K562 (cell line): ENCODE measurements at regions not wholly inside any gene's neighbourhood (a gene's known extent, or its start where the extent isn't known, plus 50 kb on each side); places are given as distances from the start of the nearest gene placed in this dataset.

Experiments
- ATAC-seq: fragments of 200-7000 bp; cut with Tn5 transposase; 3 replicates; pipeline ENCODE4 v1.9.1; 2020; ENCODE audit warnings: moderate library complexity
- BruUV-seq: library from RNA; stranded (reverse); fragments of 400-500 nt; replicated peaks from 2 replicates; lab custom pipeline; 2021; lab: Mats Ljungman, UMichigan
- CTCF ChIA-PET: fragments of 300-600 bp; formaldehyde crosslinking; extraction: SDS; loops from one replicate; lab custom pipeline; 2021; ENCODE audit warnings: low intra/inter-chr PET ratio; lab: Yijun Ruan, JAX
- POLR2A ChIA-PET: fragments of 300-600, 350-650 bp; sonication (Branson Sonifier 250); formaldehyde crosslinking; extraction: SDS; loops from one replicate; lab custom pipeline; 2021; ENCODE audit warnings: antibody characterized with exemption, inconsistent platforms; lab: Yijun Ruan, JAX
- DNase-seq, 4 experiments: peaks; one replicate each; pipeline versions ENCODE4 v3.0.0 to v3.0.0-alpha.2; 2011 to 2018; ENCODE audit warnings: low spot score in 3 of 4, mixed read lengths in 3 of 4; ENCODE audit errors: extremely low read depth in 1 of 4
- FAIRE-seq: peaks from 2 replicates; lab custom pipeline; 2011; peaks lifted over from hg19 to GRCh38; lab: Jason Lieb, UNC
- H2AFZ ChIP-seq: 2 replicates; pipeline ENCODE4 v1.6.0; 2011; ENCODE audit warnings: low read depth, low read length, control low read depth, inconsistent platforms
- H3K27ac ChIP-seq: fragments of 200-600 bp; 3 replicates; pipeline ENCODE4 v1.8.0; 2011; ENCODE audit warnings: low read depth, mild to moderate bottlenecking, control low read depth, inconsistent platforms, low read length, moderate library complexity, mixed read lengths; ENCODE audit errors: extremely low read depth
- H3K27me3 ChIP-seq, 2 experiments: fragments of 300-600 bp in 1 of 2; 2 replicates in 1 of 2; 3 replicates in 1 of 2; pipeline versions ENCODE4 v1.6.0 to v1.8.0; 2011; ENCODE audit warnings: inconsistent platforms in 2 of 2, low read length in 2 of 2, mild to moderate bottlenecking in 1 of 2, mixed read lengths in 1 of 2, moderate library complexity in 1 of 2; ENCODE audit not compliant: control insufficient read depth in 2 of 2, insufficient read depth in 2 of 2
- H3K36me3 ChIP-seq: fragments of 300-600 bp; 3 replicates; pipeline ENCODE4 v1.8.0; 2011; ENCODE audit warnings: mild to moderate bottlenecking, low read length, inconsistent platforms; ENCODE audit not compliant: control insufficient read depth, insufficient read depth
- H3K4me1 ChIP-seq, 2 experiments: fragments of 200-600 bp in 1 of 2; replicated peaks in 1 of 2; 2 replicates in 1 of 2; 3 replicates in 1 of 2; pipeline versions ENCODE4 v1.5.1 to v1.8.0; 2011; ENCODE audit warnings: inconsistent platforms in 2 of 2, low read length in 2 of 2, mild to moderate bottlenecking in 1 of 2, mixed read lengths in 1 of 2, moderate library complexity in 1 of 2; ENCODE audit not compliant: control insufficient read depth in 2 of 2, insufficient read depth in 2 of 2
- H3K4me2 ChIP-seq: 2 replicates; pipeline ENCODE4 v1.6.1; 2011; ENCODE audit warnings: low read length, control low read depth, inconsistent platforms, mixed read lengths; ENCODE audit not compliant: insufficient read depth
- H3K4me3 ChIP-seq: fragments of 200-600 bp; sonication (generic), shearing (Covaris generic); 2 replicates; pipeline ENCODE4 v1.5.1; 2016; ENCODE audit warnings: control low read depth, inconsistent platforms
- H3K79me2 ChIP-seq: fragments of 200-600 bp; 3 replicates; pipeline ENCODE4 v1.8.0; 2011; ENCODE audit warnings: low read length, inconsistent platforms; ENCODE audit not compliant: control insufficient read depth, insufficient read depth
- H3K9ac ChIP-seq, 2 experiments: 2 replicates each; pipeline versions ENCODE4 v1.6.0 to v1.6.1; 2011; ENCODE audit warnings: low read depth in 2 of 2, low read length in 2 of 2, control low read depth in 1 of 2, inconsistent platforms in 1 of 2, mild to moderate bottlenecking in 1 of 2, mixed read lengths in 1 of 2; ENCODE audit not compliant: insufficient read depth in 1 of 2
- H3K9me1 ChIP-seq: one replicate; pipeline ENCODE4 v1.6.0; 2011; ENCODE audit warnings: inconsistent platforms, mild to moderate bottlenecking, low read length, moderate library complexity; ENCODE audit not compliant: control insufficient read depth, insufficient read depth
- H3K9me3 ChIP-seq: replicated peaks from 2 replicates; pipeline ENCODE4 v1.5.1; 2011; ENCODE audit warnings: low read depth, low read length, inconsistent platforms; ENCODE audit not compliant: control insufficient read depth, insufficient read depth
- H4K20me1 ChIP-seq: replicated peaks from 2 replicates; pipeline ENCODE4 v1.6.1; 2011; ENCODE audit warnings: low read length, inconsistent platforms, mixed read lengths; ENCODE audit not compliant: control insufficient read depth, insufficient read depth
- ARID3B ChIP-seq: fragments of 250-450 bp; sonication (Bioruptor Pico); IDR thresholded peaks from 2 replicates; pipeline ENCODE4 v1.4.0; 2020; ENCODE audit warnings: borderline replicate concordance
- ATF7 ChIP-seq: fragments of 450-650 bp; IDR thresholded peaks from 2 replicates; pipeline ENCODE4 v1.7.1; 2014; ENCODE audit warnings: mild to moderate bottlenecking, moderate library complexity
- CBX1 ChIP-seq: sonication (generic); IDR thresholded peaks from 2 replicates; pipeline ENCODE4 v1.6.1; 2016; ENCODE audit warnings: antibody characterized with exemption, low read depth, mild to moderate bottlenecking
- CBX3 ChIP-seq, 2 experiments: IDR thresholded peaks; 1 replicate in 1 of 2; 2 replicates in 1 of 2; pipeline ENCODE4 v1.6.1; 2012; ENCODE audit warnings: inconsistent platforms in 2 of 2, low read length in 2 of 2, borderline replicate concordance in 1 of 2, control low read depth in 1 of 2
- CXXC5 ChIP-seq: fragments of 250-450 bp; sonication (Bioruptor Pico); IDR thresholded peaks from 2 replicates; pipeline ENCODE4 v1.8.0; 2022; ENCODE audit warnings: inconsistent platforms, mild to moderate bottlenecking, moderate library complexity
- FOXK1 ChIP-seq: sonication (generic); formaldehyde crosslinking; IDR thresholded peaks from 2 replicates; pipeline ENCODE4 v1.8.0; 2022; ENCODE audit warnings: missing genetic modification reagents, mild to moderate bottlenecking, borderline replicate concordance
- FUS ChIP-seq: fragments of 200-400 bp; formaldehyde crosslinking; optimal IDR thresholded peaks from 2 replicates; pipeline ENCODE3; 2017; ENCODE audit warnings: low read depth, low read length
- PHF21A ChIP-seq: fragments of 450-650 bp; IDR thresholded peaks from 2 replicates; pipeline ENCODE4 v1.6.1; 2017; ENCODE audit warnings: low read depth, borderline replicate concordance
- PRPF4 ChIP-seq: fragments of 200-400 bp; formaldehyde crosslinking; IDR thresholded peaks from one replicate; pipeline ENCODE4 v1.6.1; 2017; ENCODE audit warnings: low read length, low read depth, mild to moderate bottlenecking; ENCODE audit not compliant: insufficient read depth, poor library complexity, severe bottlenecking
- RAD51 ChIP-seq: fragments of 450-650 bp; IDR thresholded peaks from 2 replicates; pipeline ENCODE4 v1.7.1; 2016; ENCODE audit warnings: low read depth, mild to moderate bottlenecking, borderline replicate concordance
- RBM25 ChIP-seq: fragments of 200-400 bp; formaldehyde crosslinking; IDR thresholded peaks from 2 replicates; pipeline ENCODE4 v1.6.1; 2018; ENCODE audit warnings: low read length, low read depth, moderate library complexity; ENCODE audit not compliant: severe bottlenecking
- SREBF1 ChIP-seq: fragments of 150-350 bp; IDR thresholded peaks from 2 replicates; pipeline ENCODE4 v1.6.1; 2014; ENCODE audit warnings: antibody characterized with exemption, low read depth, low read length, borderline replicate concordance
- TCFL5 ChIP-seq: fragments of 250-450 bp; sonication (Bioruptor Pico); conservative IDR thresholded peaks from 2 replicates; pipeline ENCODE4 v1.6.1; 2021; ENCODE audit warnings: mild to moderate bottlenecking, moderate library complexity, matching md5 sums
- TOE1 ChIP-seq, 2 experiments: fragments of 450-650 bp in 1 of 2; sonication (generic) in 1 of 2; formaldehyde crosslinking in 1 of 2; IDR thresholded peaks; 2 replicates each; pipeline versions ENCODE4 v1.7.1 to v1.8.0; 2016 to 2022; ENCODE audit warnings: borderline replicate concordance in 2 of 2, mild to moderate bottlenecking in 2 of 2, antibody characterized with exemption in 1 of 2, inconsistent platforms in 1 of 2, low read depth in 1 of 2, missing genetic modification reagents in 1 of 2, moderate library complexity in 1 of 2
- TRIM24 ChIP-seq, 2 experiments: fragments of 450-650 bp; IDR thresholded peaks; 2 replicates each; pipeline ENCODE4 v1.6.1; 2016
- TRIM28 ChIP-seq: fragments of 450-650 bp; IDR thresholded peaks from 2 replicates; pipeline ENCODE4 v1.6.1; 2017
- ZFP36 ChIP-seq: fragments of 150-350 bp; IDR thresholded peaks from 2 replicates; pipeline ENCODE4 v1.6.1; 2018; ENCODE audit warnings: low read length, low read depth; ENCODE audit not compliant: partially characterized antibody
- ZNF140 ChIP-seq: fragments of 250-450 bp; sonication (Bioruptor Pico); IDR thresholded peaks from 2 replicates; pipeline ENCODE4 v1.8.0; 2021; ENCODE audit warnings: moderate library complexity, mild to moderate bottlenecking, inconsistent platforms
- ZNF146 ChIP-seq: IDR thresholded peaks from one replicate; pipeline ENCODE4 v1.6.1; 2018; ENCODE audit warnings: missing compliant biosample characterization; ENCODE audit not compliant: unreplicated experiment
- ZNF280A ChIP-seq: fragments of 450-650 bp; IDR thresholded peaks from 2 replicates; pipeline ENCODE4 v1.6.1; 2018; ENCODE audit warnings: mild to moderate bottlenecking, low read depth; ENCODE audit not compliant: partially characterized antibody
- ZNF41 ChIP-seq: fragments of 250-450 bp; sonication (Bioruptor Pico); conservative IDR thresholded peaks from 2 replicates; pipeline ENCODE4 v1.4.0; 2020; ENCODE audit warnings: mild to moderate bottlenecking
- WGBS: fragments of 100-300 bp; shearing (Covaris generic); methylation state at CpG from one replicate; pipeline ENCODE4 v1.1.6; 2016; ENCODE audit warnings: low coverage, mixed read lengths; ENCODE audit not compliant: insufficient coverage; ENCODE audit errors: missing lambda C conversion rate; 5-methylcytosine and 5-hydroxymethylcytosine counted together
- in situ Hi-C: fragments of 300-500 bp; cut with MboI; formaldehyde crosslinking; loops from 4 replicates; pipeline ENCODE4 v1.15.0; 2018; ENCODE audit warnings: inconsistent platforms, mixed read lengths
- intact Hi-C: fragments of 100-400 bp; cut with micrococcal nuclease; formaldehyde crosslinking; loops from 2 replicates; pipeline ENCODE4 v1.14.2; 2022

DNA sequence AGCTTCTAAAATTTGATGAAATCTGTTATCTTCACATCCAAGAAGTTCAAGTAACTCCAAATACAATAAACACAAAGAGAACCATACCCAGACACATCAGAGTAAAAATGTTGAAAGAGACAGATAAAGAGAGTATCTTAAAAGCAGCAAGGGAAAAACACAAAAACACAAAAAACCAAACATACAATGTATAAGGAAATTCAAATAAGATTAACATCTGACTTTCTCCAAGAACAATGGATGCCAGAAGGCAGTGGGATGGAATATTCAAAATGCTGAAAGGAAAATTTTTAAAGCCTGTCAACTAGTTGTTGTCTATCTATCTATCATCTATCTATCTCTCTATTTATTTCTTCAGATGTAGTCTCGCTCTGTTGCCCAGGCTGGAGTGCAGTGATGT, 72.4 kb upstream of the MKLN1 start:
- H2AFZ ChIP-seq = no peak overlapping the region
- intact Hi-C loops (no loop called here), in situ Hi-C loops (no loop called here)
- no peak overlapping the region for H3K27ac ChIP-seq
- no peak overlapping the region for H3K4me2 ChIP-seq
- no peak overlapping the region for H3K4me3 ChIP-seq
- H3K9me1 ChIP-seq = no peaks in the 10 kb centered on the region
- H3K27me3 ChIP-seq = peaks cover 8 to 12% of the 10 kb centered on the region in 2 experiments; a peak in 4 of 5 replicates
- DNase-seq (no peak), ATAC-seq (no peak), FAIRE-seq (peak; percentile 71)
- 0% methylated on average over 1 of the region's 1 CpG for WGBS
- no peaks in the 10 kb centered on the region for H4K20me1 ChIP-seq
- H3K9me3 ChIP-seq = peaks cover 6% of the 10 kb centered on the region; the same call in 1 of the 2 replicates
- H3K79me2 ChIP-seq = no peaks in the 10 kb centered on the region
- no peak overlapping the region for H3K9ac ChIP-seq
- H3K4me1 ChIP-seq = no peaks in the 10 kb centered on the region
- BruUV-seq = no TSS peak
- POLR2A ChIA-PET = interaction anchor here (0.7 kb wide), 1 partner anchor 8 kb away, joined by 3 read pairs; no protein-coding TSS in a partner anchor
- H3K36me3 ChIP-seq = no peaks in the 10 kb centered on the region
- CTCF ChIA-PET = no interaction called here
- TF ChIP-seq ZNF146 (peak; percentile 9), FUS (no peak), RBM25 (peak; percentile 7), CBX3 (IDR thresholded peaks at IDR 0.05; ENCODE audit: borderline replicate concordance in 1 of 2, low read length in 2 of 2) (peak in 1 of 2 experiments; percentile 99; a peak in 2 of 3 replicates), ARID3B (no peak), PRPF4 (no peak), TCFL5 (CRISPR knock-in tag) (no peak), ZNF41 (no peak), PHF21A (0 out of 2 replicates have a peak, but pooled peaks have one; percentile 12), ZNF280A (peak; percentile 93), TRIM28 (peak; percentile 100), CXXC5 (CRISPR knock-in tag) (no peak), ZFP36 (no peak), SREBF1 (no peak), TOE1 (IDR thresholded peaks at IDR 0.05; ENCODE audit: borderline replicate concordance) (peak; percentile 49; the same call in 1 of the 2 replicates), TOE1 (CRISPR knock-in tag; IDR thresholded peaks at IDR 0.05; ENCODE audit: borderline replicate concordance, low read depth) (no peak), ATF7 (peak; percentile 16; the same call in 1 of the 2 replicates), ZNF140 (CRISPR knock-in tag) (no peak), FOXK1 (no peak), CBX1 (peak; percentile 54; the same call in 1 of the 2 replicates), TRIM24 (IDR thresholded peaks at IDR 0.05) (peak; percentile 67 to 86), RAD51 (no peak)
